GM18520 (cell line): ENCODE measurements at regions not wholly inside any gene's neighbourhood (a gene's known extent, or its start where the extent isn't known, plus 50 kb on each side); places are given as distances from the start of the nearest gene placed in this dataset.
"Not testable (repeated sequence)": the region's sequence is repeated elsewhere in the genome, so short reads cannot be mapped to it uniquely, and the experiment has no call there.

Experiments used
- ATAC-seq: cut with Tn5 transposase; IDR thresholded peaks from one replicate; pipeline ENCODE4 v1.9.1; 2021; ENCODE audit not compliant: unreplicated experiment

GRCh38 chr10:62585211-62585775 is 211.1 kb downstream of the ZNF365 start:
- ATAC-seq, result no peak

GRCh38 chr10:62587011-62587410 is 212.8 kb downstream of the ZNF365 start:
- no peak for ATAC-seq

GRCh38 chr10:62588116-62588515 is 213.9 kb downstream of the ZNF365 start:
- no peak for ATAC-seq

- no peak for ATAC-seq
Observed at GRCh38 chr10:62589689-62590088, 214.8 kb upstream of the ADO start.

GRCh38 chr10:62590306-62590705 is 214.2 kb upstream of the ADO start:
- ATAC-seq, result no peak

- peak; percentile 68 for ATAC-seq
Observed at GRCh38 chr10:62594093-62594520, 210.4 kb upstream of the ADO start.

- no peak for ATAC-seq
Observed at GRCh38 chr10:62597226-62597625, 207.3 kb upstream of the ADO start.

- no peak for ATAC-seq
Observed at GRCh38 chr10:62599161-62599560, 205.4 kb upstream of the ADO start.

- ATAC-seq, result not testable (repeated sequence)
Observed at GRCh38 chr10:62606551-62606950, 198.0 kb upstream of the ADO start.

- ATAC-seq, result not testable (repeated sequence)
Observed at GRCh38 chr10:62608189-62608875, 196.2 kb upstream of the ADO start.

- ATAC-seq, result no peak
Observed at GRCh38 chr10:62610649-62611229, 193.8 kb upstream of the ADO start.

- ATAC-seq, result no peak
Observed at GRCh38 chr10:62613424-62613823, 191.1 kb upstream of the ADO start.

- ATAC-seq, result no peak
Observed at GRCh38 chr10:62613859-62614258, 190.7 kb upstream of the ADO start.

GRCh38 chr10:62614389-62615157 is 189.9 kb upstream of the ADO start:
- ATAC-seq, result peak; percentile 43

GRCh38 chr10:62616885-62617590 is 187.5 kb upstream of the ADO start:
- no peak for ATAC-seq

- no peak for ATAC-seq
Observed at GRCh38 chr10:62617652-62618051, 186.9 kb upstream of the ADO start.

- no peak for ATAC-seq
Observed at GRCh38 chr10:62618054-62618453, 186.5 kb upstream of the ADO start.

- ATAC-seq, result no peak
Observed at GRCh38 chr10:62618576-62619412, 185.7 kb upstream of the ADO start.

- ATAC-seq, result no peak
Observed at GRCh38 chr10:62619413-62619738, 185.1 kb upstream of the ADO start.

GRCh38 chr10:62620491-62620890 is 184.0 kb upstream of the ADO start:
- no peak for ATAC-seq
